Astrocyte (in vitro differentiated cells and primary cell): ENCODE measurements at regions not wholly inside any gene's neighbourhood (a gene's known extent, or its start where the extent isn't known, plus 50 kb on each side); places are given as distances from the start of the nearest gene placed in this dataset.

Source experiments
- DNase-seq: peaks from one replicate; pipeline ENCODE4 v3.0.0-alpha.2; 2010; ENCODE audit warnings: low read depth
- FAIRE-seq: peaks from 2 replicates; lab custom pipeline; 2011; peaks lifted over from hg19 to GRCh38; lab: Jason Lieb, UNC
- H2AFZ ChIP-seq: 2 replicates; pipeline ENCODE4 v1.6.0; 2012; ENCODE audit warnings: low read depth, low read length, inconsistent platforms
- H3K27ac ChIP-seq: 2 replicates; pipeline ENCODE4 v1.5.1; 2011; ENCODE audit warnings: low read depth, low read length, inconsistent platforms
- H3K27me3 ChIP-seq: 2 replicates; pipeline ENCODE4 v1.6.0; 2011; ENCODE audit warnings: low read length, inconsistent platforms; ENCODE audit not compliant: insufficient read depth
- H3K36me3 ChIP-seq: 2 replicates; pipeline ENCODE4 v1.5.1; 2011; ENCODE audit warnings: low read length, inconsistent platforms; ENCODE audit not compliant: insufficient read depth
- H3K4me1 ChIP-seq: 2 replicates; pipeline ENCODE4 v1.5.1; 2011; ENCODE audit warnings: low read length, inconsistent platforms; ENCODE audit not compliant: insufficient read depth
- H3K4me2 ChIP-seq: 2 replicates; pipeline ENCODE4 v1.6.0; 2012; ENCODE audit warnings: low read length, inconsistent platforms
- H3K4me3 ChIP-seq: 2 replicates; pipeline ENCODE4 v1.5.1; 2011; ENCODE audit warnings: low read depth, mild to moderate bottlenecking, low read length, inconsistent platforms; ENCODE audit not compliant: insufficient read depth
- H3K79me2 ChIP-seq: 2 replicates; pipeline ENCODE4 v1.6.0; 2012; ENCODE audit warnings: mild to moderate bottlenecking, low read length, inconsistent platforms; ENCODE audit not compliant: insufficient read depth
- H3K9ac ChIP-seq: 2 replicates; pipeline ENCODE4 v1.6.0; 2012; ENCODE audit warnings: mild to moderate bottlenecking, low read length, inconsistent platforms
- H3K9me3 ChIP-seq: 2 replicates; pipeline ENCODE4 v1.5.1; 2012; ENCODE audit warnings: low read depth, mild to moderate bottlenecking, low read length, inconsistent platforms; ENCODE audit not compliant: insufficient read depth
- H4K20me1 ChIP-seq: 2 replicates; pipeline ENCODE4 v1.6.0; 2012; ENCODE audit warnings: low read length, inconsistent platforms; ENCODE audit not compliant: insufficient read depth
- H3K27ac Mint-ChIP-seq: one replicate; pipeline ENCODE4 v1.8.0; 2021; ENCODE audit warnings: mild to moderate bottlenecking, mixed read lengths; ENCODE audit not compliant: unreplicated experiment
- H3K27me3 Mint-ChIP-seq: one replicate; pipeline ENCODE4 v1.8.0; 2021; ENCODE audit warnings: low read depth, mixed read lengths; ENCODE audit not compliant: unreplicated experiment
- H3K36me3 Mint-ChIP-seq: one replicate; pipeline ENCODE4 v1.8.0; 2021; ENCODE audit warnings: low read depth, mixed read lengths; ENCODE audit not compliant: unreplicated experiment
- H3K4me1 Mint-ChIP-seq: one replicate; pipeline ENCODE4 v1.8.0; 2021; ENCODE audit warnings: low read depth, mixed read lengths; ENCODE audit not compliant: unreplicated experiment
- H3K4me3 Mint-ChIP-seq: one replicate; pipeline ENCODE4 v1.8.0; 2021; ENCODE audit warnings: mild to moderate bottlenecking, moderate library complexity, mixed read lengths; ENCODE audit not compliant: unreplicated experiment
- H3K9me3 Mint-ChIP-seq: one replicate; pipeline ENCODE4 v1.8.0; 2021; ENCODE audit warnings: mild to moderate bottlenecking, mixed read lengths; ENCODE audit not compliant: unreplicated experiment
- CTCF ChIP-seq: IDR thresholded peaks from 2 replicates; pipeline ENCODE4 v1.5.1; 2011; ENCODE audit warnings: low read depth, mild to moderate bottlenecking, inconsistent platforms, low read length, moderate library complexity; ENCODE audit not compliant: insufficient read depth
- EZH2 ChIP-seq: IDR thresholded peaks from 2 replicates; pipeline ENCODE4 v1.6.1; 2012; ENCODE audit warnings: mild to moderate bottlenecking, low read length, inconsistent platforms; ENCODE audit not compliant: insufficient read depth

GRCh38 chr20:53891306-53891894 is 179.0 kb downstream of the BCAS1 start:
- Histone ChIP-seq H3K9me3 (no peaks in the 10 kb centered on the region), H3K36me3 (no peaks in the 10 kb centered on the region), H2AFZ (no peak overlapping the region), H3K4me1 (peaks cover 11% of the 10 kb centered on the region), H3K27ac (peak overlapping the region; percentile 52), H3K4me2 (no peak overlapping the region), H3K27me3 (no peaks in the 10 kb centered on the region), H4K20me1 (no peaks in the 10 kb centered on the region), H3K79me2 (no peaks in the 10 kb centered on the region), H3K4me3 (no peak overlapping the region), H3K9ac (peak overlapping the region; percentile 0)
- H3K4me3 Mint-ChIP-seq: no peak overlapping the region
- no peaks in the 10 kb centered on the region for H3K9me3 Mint-ChIP-seq
- no peak for FAIRE-seq
- no peaks in the 10 kb centered on the region for H3K36me3 Mint-ChIP-seq
- H3K27me3 Mint-ChIP-seq: no peaks in the 10 kb centered on the region
- DNase-seq: no peak
- H3K4me1 Mint-ChIP-seq: peaks cover 8% of the 10 kb centered on the region
- peak overlapping the region; percentile 3 for H3K27ac Mint-ChIP-seq
- TF ChIP-seq EZH2: no peak
- no peak for TF ChIP-seq CTCF

GRCh38 chr20:53890443-53891305 is 179.7 kb downstream of the BCAS1 start:
- no peak overlapping the region for H2AFZ ChIP-seq
- Mint-ChIP-seq H3K4me3 (no peak overlapping the region), H3K4me1 (peaks cover 8% of the 10 kb centered on the region), H3K36me3 (no peaks in the 10 kb centered on the region), H3K27ac (no peak overlapping the region), H3K27me3 (no peaks in the 10 kb centered on the region), H3K9me3 (no peaks in the 10 kb centered on the region)
- no peaks in the 10 kb centered on the region for H3K27me3 ChIP-seq
- H3K4me3 ChIP-seq: no peak overlapping the region
- FAIRE-seq (no peak), DNase-seq (no peak)
- peak overlapping the region; percentile 52 for H3K27ac ChIP-seq
- no peaks in the 10 kb centered on the region for H3K36me3 ChIP-seq
- H3K4me2 ChIP-seq: no peak overlapping the region
- H3K9ac ChIP-seq: peak overlapping the region; percentile 0
- no peaks in the 10 kb centered on the region for H4K20me1 ChIP-seq
- H3K4me1 ChIP-seq: peaks cover 11% of the 10 kb centered on the region
- H3K9me3 ChIP-seq: no peaks in the 10 kb centered on the region
- TF ChIP-seq EZH2: no peak
- TF ChIP-seq CTCF: no peak
- H3K79me2 ChIP-seq: no peaks in the 10 kb centered on the region
